Endothelial cell of umbilical vein (primary cell): ENCODE measurements at regions not wholly inside any gene's neighbourhood (a gene's known extent, or its start where the extent isn't known, plus 50 kb on each side); places are given as distances from the start of the nearest gene placed in this dataset.

Experiments
- CTCF ChIP-seq, 2 donors: IDR thresholded peaks; 1 replicate in 1 of 2; 2 replicates in 1 of 2; pipeline ENCODE4 v1.5.1; 2011; ENCODE audit warnings: low read length in 2 of 2, mild to moderate bottlenecking in 2 of 2, moderate library complexity in 2 of 2, control low read depth in 1 of 2, inconsistent platforms in 1 of 2, low read depth in 1 of 2; ENCODE audit not compliant: insufficient read depth in 1 of 2; ENCODE audit errors: extremely low read depth in 1 of 2
- EZH2 ChIP-seq: IDR thresholded peaks from 2 replicates; pipeline ENCODE4 v1.6.1; 2012; ENCODE audit warnings: borderline replicate concordance, low read depth, mild to moderate bottlenecking, moderate library complexity, low read length, inconsistent platforms; ENCODE audit not compliant: severe bottlenecking
- JUN ChIP-seq: IDR thresholded peaks from 2 replicates; pipeline ENCODE4 v1.6.1; 2011; ENCODE audit warnings: borderline replicate concordance, low read depth; ENCODE audit not compliant: insufficient read length, insufficient read depth
- POLR2A ChIP-seq: IDR thresholded peaks from 2 replicates; pipeline ENCODE4 v1.6.1; 2012; ENCODE audit warnings: low read depth, mild to moderate bottlenecking, control low read depth, low read length
- POLR2AphosphoS5 ChIP-seq: IDR thresholded peaks from 2 replicates; pipeline ENCODE4 v1.6.1; 2012; ENCODE audit warnings: low read depth, mild to moderate bottlenecking, control low read depth, low read length, moderate library complexity; ENCODE audit not compliant: insufficient read depth

- peak; percentile 87 to 92 for TF ChIP-seq CTCF (IDR thresholded peaks at IDR 0.05; ENCODE audit: extremely low read depth in 1 of 2, insufficient read depth in 1 of 2, low read depth in 1 of 2, low read length in 2 of 2)
- TF ChIP-seq EZH2: no peak
- TF ChIP-seq POLR2AphosphoS5: no peak
- TF ChIP-seq POLR2A: no peak
- no peak for TF ChIP-seq JUN
These were observed 81.4 kb upstream of the PAPOLG start for GRCh38 chr2:60674524-60675165.
